Stomach (tissue), 8 donors: ENCODE measurements at regions not wholly inside any gene's neighbourhood (a gene's known extent, or its start where the extent isn't known, plus 50 kb on each side); places are given as distances from the start of the nearest gene placed in this dataset.

ENCODE experiments used
- DNase-seq, 2 donors: peaks; one replicate each; pipeline versions ENCODE4 v3.0.0 to v3.0.0-alpha.2; 2013 to 2019
- H3K27ac ChIP-seq, 5 donors: fragments of 200-600 bp in 4 of 5; sonication (generic) in 4 of 5; one replicate each; pipeline ENCODE4 v1.5.1; 2013 to 2019; ENCODE audit warnings: mild to moderate bottlenecking in 1 of 5, moderate library complexity in 1 of 5
- H3K27me3 ChIP-seq, 3 donors: fragments of 200-600 bp; sonication (generic); one replicate each; pipeline ENCODE4 v1.5.1; 2017 to 2019; ENCODE audit warnings: mixed run types in 1 of 3
- H3K36me3 ChIP-seq, 4 donors: fragments of 200-600 bp; sonication (generic); 1 replicate in 3 of 4; 2 replicates in 1 of 4; pipeline ENCODE4 v1.5.1; 2016 to 2019
- H3K4me1 ChIP-seq, 4 donors: fragments of 200-600 bp; sonication (generic); one replicate each; pipeline ENCODE4 v1.5.1; 2016 to 2019
- H3K4me3 ChIP-seq, 4 donors: fragments of 200-600 bp; sonication (generic) in 3 of 4; one replicate each; pipeline ENCODE4 v1.5.1; 2016 to 2019; ENCODE audit warnings: mild to moderate bottlenecking in 1 of 4
- H3K9me3 ChIP-seq, 4 donors: fragments of 200-600 bp; sonication (generic); one replicate each; pipeline ENCODE4 v1.5.1; 2016 to 2019
- EP300 ChIP-seq: sonication (generic); formaldehyde crosslinking; IDR thresholded peaks from one replicate; pipeline ENCODE4 v1.6.1; 2017; ENCODE audit warnings: antibody characterized with exemption
- POLR2A ChIP-seq, 4 donors: fragments of 450-650 bp; IDR thresholded peaks; one replicate each; pipeline ENCODE4 v1.6.1; 2016; ENCODE audit warnings: antibody characterized with exemption in 4 of 4, control low read depth in 2 of 4, mild to moderate bottlenecking in 1 of 4, moderate library complexity in 1 of 4
- POLR2AphosphoS5 ChIP-seq, 3 donors: sonication (generic); formaldehyde crosslinking; IDR thresholded peaks; one replicate each; pipeline ENCODE4 v1.6.1; 2016; ENCODE audit warnings: antibody characterized with exemption in 3 of 3
- WGBS, 5 donors: extraction: QIAGEN DNeasy Blood & Tissue Kit in 3 of 5; methylation state at CpG; one replicate each; pipeline versions ENCODE4 v1.1.5 to v1.1.7; 2013 to 2018; 5-methylcytosine and 5-hydroxymethylcytosine counted together
- intact Hi-C: fragments of 100-400 bp; cut with DNase I; formaldehyde crosslinking; loops from one replicate; pipeline ENCODE4 v1.15.1; 2023; ENCODE audit warnings: low total_unique reads
- TF ChIP-seq, protein P1 (sequence below), 7 experiments: fragments of 450-650 bp in 4 of 7; fragments of 200-600 bp in 3 of 7; sonication (generic) in 3 of 7; IDR thresholded peaks; one replicate each; pipeline ENCODE4 v1.5.1; 2016 to 2019; ENCODE audit warnings: antibody characterized with exemption in 7 of 7, control low read depth in 2 of 7, mild to moderate bottlenecking in 1 of 7
- donor health status: healthy with polysubstance abuse.
- donor health status: Bipolar disorder and iron deficiency.
- donor health status: healthy.

DNA sequence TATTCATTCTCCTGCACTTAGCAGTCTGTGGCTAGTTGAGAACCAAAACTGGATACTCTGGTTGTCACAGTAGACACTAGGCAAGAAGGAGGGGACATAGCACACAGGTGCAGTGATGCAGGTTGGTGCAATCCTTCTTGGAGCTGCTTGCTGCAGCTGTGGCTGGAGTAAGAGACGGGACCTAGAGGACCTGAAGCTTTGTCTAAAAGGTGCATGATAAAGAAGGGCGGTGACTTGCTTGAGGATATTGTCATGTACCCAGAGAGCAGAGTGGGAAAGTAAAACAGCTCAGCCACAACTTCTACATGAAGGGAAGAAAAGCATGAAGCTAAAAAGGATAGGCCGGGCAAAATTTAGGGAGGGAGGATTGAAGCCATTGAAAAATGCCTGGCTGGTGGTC, 304.1 kb upstream of the KIRREL3 start:
- intact Hi-C loops = no loop called here
- WGBS, 5 donors = 74 to 93% (median 81%) methylated on average over 3 of the region's 3 CpGs

GRCh38 chr11:127288926-127289325, 288.4 kb upstream of the KIRREL3 start:
- Histone ChIP-seq H3K27me3 (no peaks in the 10 kb centered on the region), H3K4me1 (no peaks in the 10 kb centered on the region), H3K4me3 (no peak overlapping the region), H3K9me3 (peaks cover 0 to 17% (median 2%) of the 10 kb centered on the region in 4 donors), H3K36me3 (no peaks in the 10 kb centered on the region), H3K27ac (no peak overlapping the region)
- DNase-seq = no peak
- TF ChIP-seq, protein P1, sequence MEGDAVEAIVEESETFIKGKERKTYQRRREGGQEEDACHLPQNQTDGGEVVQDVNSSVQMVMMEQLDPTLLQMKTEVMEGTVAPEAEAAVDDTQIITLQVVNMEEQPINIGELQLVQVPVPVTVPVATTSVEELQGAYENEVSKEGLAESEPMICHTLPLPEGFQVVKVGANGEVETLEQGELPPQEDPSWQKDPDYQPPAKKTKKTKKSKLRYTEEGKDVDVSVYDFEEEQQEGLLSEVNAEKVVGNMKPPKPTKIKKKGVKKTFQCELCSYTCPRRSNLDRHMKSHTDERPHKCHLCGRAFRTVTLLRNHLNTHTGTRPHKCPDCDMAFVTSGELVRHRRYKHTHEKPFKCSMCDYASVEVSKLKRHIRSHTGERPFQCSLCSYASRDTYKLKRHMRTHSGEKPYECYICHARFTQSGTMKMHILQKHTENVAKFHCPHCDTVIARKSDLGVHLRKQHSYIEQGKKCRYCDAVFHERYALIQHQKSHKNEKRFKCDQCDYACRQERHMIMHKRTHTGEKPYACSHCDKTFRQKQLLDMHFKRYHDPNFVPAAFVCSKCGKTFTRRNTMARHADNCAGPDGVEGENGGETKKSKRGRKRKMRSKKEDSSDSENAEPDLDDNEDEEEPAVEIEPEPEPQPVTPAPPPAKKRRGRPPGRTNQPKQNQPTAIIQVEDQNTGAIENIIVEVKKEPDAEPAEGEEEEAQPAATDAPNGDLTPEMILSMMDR (IDR thresholded peaks at IDR 0.05) = no peak
- TF ChIP-seq POLR2A (IDR thresholded peaks at IDR 0.05) (no peak), EP300 (no peak), POLR2AphosphoS5 (IDR thresholded peaks at IDR 0.05) (no peak)
- intact Hi-C loops = no loop called here
- WGBS, 5 donors = 89 to 91% (median 90%) methylated on average over 4 to 5 of the region's 5 CpGs

More for the DNA sequence above, 304.1 kb upstream of the KIRREL3 start:
- H3K27ac ChIP-seq = no peak overlapping the region
- H3K27me3 ChIP-seq = peaks cover 0 to 10% (median 0%) of the 10 kb centered on the region in 3 donors
- no peaks in the 10 kb centered on the region for H3K9me3 ChIP-seq
- no peak overlapping the region for H3K4me3 ChIP-seq
- no peaks in the 10 kb centered on the region for H3K36me3 ChIP-seq
- no peaks in the 10 kb centered on the region for H3K4me1 ChIP-seq
- TF ChIP-seq, protein P1 (IDR thresholded peaks at IDR 0.05) = no peak
- TF ChIP-seq EP300 (no peak), POLR2A (IDR thresholded peaks at IDR 0.05) (no peak), POLR2AphosphoS5 (IDR thresholded peaks at IDR 0.05) (no peak)
- no peak for DNase-seq

DNA sequence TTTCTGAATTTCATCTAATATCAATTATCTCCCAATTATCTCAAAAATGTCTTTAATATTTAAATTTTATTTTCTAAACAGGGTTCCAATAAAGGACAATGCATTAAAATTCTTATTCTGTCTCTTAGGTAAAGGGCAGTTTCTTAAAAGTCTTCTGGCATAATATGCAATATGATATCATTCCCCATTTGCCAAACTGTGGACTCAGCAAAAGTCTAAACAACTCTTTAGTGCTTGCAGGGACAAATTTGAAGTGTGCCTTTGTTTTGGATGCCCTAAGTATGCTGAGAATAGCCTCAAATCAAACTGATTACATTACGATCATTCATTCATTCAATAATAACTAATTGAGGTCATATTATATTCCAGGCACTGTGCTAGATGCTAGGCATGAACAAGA, 281.0 kb upstream of the KIRREL3 start:
- H3K4me3 ChIP-seq = no peak overlapping the region
- H3K36me3 ChIP-seq = no peaks in the 10 kb centered on the region
- WGBS, 5 donors = 85 to 100% (median 96%) methylated on average over 1 of the region's 1 CpG
- H3K4me1 ChIP-seq = no peaks in the 10 kb centered on the region
- no peaks in the 10 kb centered on the region for H3K27me3 ChIP-seq
- no peak overlapping the region for H3K27ac ChIP-seq
- DNase-seq = no peak
- no peak for TF ChIP-seq POLR2A (IDR thresholded peaks at IDR 0.05)
- no peak for TF ChIP-seq EP300
- no peak for TF ChIP-seq POLR2AphosphoS5 (IDR thresholded peaks at IDR 0.05)
- TF ChIP-seq, protein P1 (IDR thresholded peaks at IDR 0.05) = no peak
- no peaks in the 10 kb centered on the region for H3K9me3 ChIP-seq
- intact Hi-C loops = no loop called here

GRCh38 chr11:127275774-127276173, 275.2 kb upstream of the KIRREL3 start:
- H3K27ac ChIP-seq = no peak overlapping the region
- H3K4me3 ChIP-seq = no peak overlapping the region
- H3K9me3 ChIP-seq = no peaks in the 10 kb centered on the region
- DNase-seq = no peak
- TF ChIP-seq, protein P1 (IDR thresholded peaks at IDR 0.05) = no peak
- TF ChIP-seq EP300 (no peak), POLR2A (IDR thresholded peaks at IDR 0.05) (no peak), POLR2AphosphoS5 (IDR thresholded peaks at IDR 0.05) (no peak)
- intact Hi-C loops = no loop called here
- no peaks in the 10 kb centered on the region for H3K4me1 ChIP-seq
- no peaks in the 10 kb centered on the region for H3K36me3 ChIP-seq
- H3K27me3 ChIP-seq = no peaks in the 10 kb centered on the region
- WGBS, 5 donors = 47 to 64% (median 56%) methylated on average over 6 to 9 of the region's 9 CpGs
